Eye (tissue), 1 donor: ENCODE measurements at regions not wholly inside any gene's neighbourhood (a gene's known extent, or its start where the extent isn't known, plus 50 kb on each side); places are given as distances from the start of the nearest gene placed in this dataset.
"Not testable (repeated sequence)": the region's sequence is repeated elsewhere in the genome, so short reads cannot be mapped to it uniquely, and the experiment has no call there.

Source experiments
- DNase-seq: peaks from one replicate; pipeline ENCODE4 v3.0.0-alpha.2; 2015

- peak; percentile 24 for DNase-seq
Measured at GRCh38 chr4:126539771-126540170, 1093.0 kb upstream of the INTU start.

- DNase-seq = peak; percentile 16
Measured at GRCh38 chr4:126541820-126542219, 1090.9 kb upstream of the INTU start.

- no peak for DNase-seq
Measured at GRCh38 chr4:126544276-126544675, 1088.5 kb upstream of the INTU start.

GRCh38 chr4:126546197-126546596 lies 1086.6 kb upstream of the INTU start:
- DNase-seq = not testable (repeated sequence)

GRCh38 chr4:126547352-126547751 lies 1085.4 kb upstream of the INTU start:
- no peak for DNase-seq

GRCh38 chr4:126548890-126549289 lies 1083.9 kb upstream of the INTU start:
- DNase-seq = no peak

GRCh38 chr4:126552321-126552720 lies 1080.4 kb upstream of the INTU start:
- DNase-seq = no peak

- DNase-seq = no peak
Measured at GRCh38 chr4:126553248-126553647, 1079.5 kb upstream of the INTU start.

- DNase-seq = no peak
Measured at GRCh38 chr4:126558596-126558995, 1074.2 kb upstream of the INTU start.

- no peak for DNase-seq
Measured at GRCh38 chr4:126559961-126560360, 1072.8 kb upstream of the INTU start.

GRCh38 chr4:126560794-126561193 lies 1072.0 kb upstream of the INTU start:
- no peak for DNase-seq

GRCh38 chr4:126563389-126563788 lies 1069.4 kb upstream of the INTU start:
- DNase-seq = no peak

- DNase-seq = no peak
Measured at GRCh38 chr4:126564283-126564854, 1068.4 kb upstream of the INTU start.

GRCh38 chr4:126568652-126569570 lies 1063.8 kb upstream of the INTU start:
- peak; percentile 16 for DNase-seq

- no peak for DNase-seq
Measured at GRCh38 chr4:126572264-126572663, 1060.5 kb upstream of the INTU start.

GRCh38 chr4:126582737-126583136 lies 1050.0 kb upstream of the INTU start:
- DNase-seq = no peak

GRCh38 chr4:126583509-126583908 lies 1049.2 kb upstream of the INTU start:
- DNase-seq = no peak

- DNase-seq = no peak
Measured at GRCh38 chr4:126591583-126591982, 1041.2 kb upstream of the INTU start.

GRCh38 chr4:126592088-126592487 lies 1040.7 kb upstream of the INTU start:
- no peak for DNase-seq

- DNase-seq = no peak
Measured at GRCh38 chr4:126593626-126594025, 1039.1 kb upstream of the INTU start.

GRCh38 chr4:126595643-126596042 lies 1037.1 kb upstream of the INTU start:
- no peak for DNase-seq

GRCh38 chr4:126599746-126600145 lies 1033.0 kb upstream of the INTU start:
- DNase-seq = no peak

- DNase-seq = no peak
Measured at GRCh38 chr4:126603210-126603609, 1029.5 kb upstream of the INTU start.

- DNase-seq = peak; percentile 13
Measured at GRCh38 chr4:126603825-126604224, 1028.9 kb upstream of the INTU start.
